Hepatocyte (in vitro differentiated cells): ENCODE measurements at regions not wholly inside any gene's neighbourhood (a gene's known extent, or its start where the extent isn't known, plus 50 kb on each side); places are given as distances from the start of the nearest gene placed in this dataset.

Experiments used
- CTCF ChIP-seq: fragments of 200-600 bp; sonication (generic); IDR thresholded peaks from 2 replicates; pipeline ENCODE4 v1.5.1; 2016; ENCODE audit warnings: antibody characterized with exemption, mild to moderate bottlenecking; ENCODE audit not compliant: poor library complexity
- EZH2 ChIP-seq: fragments of 200-600 bp; sonication (generic); IDR thresholded peaks from 2 replicates; pipeline ENCODE4 v1.6.1; 2016; ENCODE audit warnings: antibody characterized with exemption, mild to moderate bottlenecking, borderline replicate concordance

- TF ChIP-seq CTCF (no peak), EZH2 (no peak)
Observed at GRCh38 chr12:58046271-58046670, 104.9 kb downstream of the ATP23 start.
